Pancreas (tissue), 10 donors: ENCODE measurements at regions not wholly inside any gene's neighbourhood (a gene's known extent, or its start where the extent isn't known, plus 50 kb on each side); places are given as distances from the start of the nearest gene placed in this dataset.

Experiments used
- ATAC-seq, 4 donors: fragments of 200-7000 bp; cut with Tn5 transposase; one replicate each; pipeline versions ENCODE4 v1.8.0 to v1.9.1; 2020; ENCODE audit warnings: mild to moderate bottlenecking in 4 of 4, moderate library complexity in 4 of 4
- DNase-seq, 6 donors: peaks; one replicate each; pipeline ENCODE4 v3.0.0-alpha.2; 2020
- FAIRE-seq: peaks from 2 replicates; lab custom pipeline; 2012; peaks lifted over from hg19 to GRCh38; lab: Jason Lieb, UNC
- H3K27ac ChIP-seq, 4 donors: fragments of 200-600 bp; sonication (generic); 1 replicate in 3 of 4; 2 replicates in 1 of 4; pipeline versions ENCODE4 v1.5.0 to v1.8.0; 2020
- H3K27me3 ChIP-seq, 4 donors: fragments of 200-600 bp; one replicate each; pipeline ENCODE4 v1.8.0; 2021
- H3K36me3 ChIP-seq, 3 donors: fragments of 200-600 bp; sonication (generic) in 1 of 3; one replicate each; pipeline versions ENCODE4 v1.5.0 to v1.8.0; 2020 to 2021
- H3K4me1 ChIP-seq, 3 donors: fragments of 200-600 bp; one replicate each; pipeline ENCODE4 v1.8.0; 2021
- H3K4me3 ChIP-seq, 4 donors: fragments of 200-600 bp; sonication (generic) in 2 of 4; one replicate each; pipeline versions ENCODE4 v1.5.0 to v1.8.0; 2020 to 2021
- H3K9me3 ChIP-seq, 4 donors: fragments of 200-600 bp; one replicate each; pipeline ENCODE4 v1.8.0; 2021
- WGBS, 2 donors: extraction: QIAGEN DNeasy Blood & Tissue Kit; methylation state at CpG; one replicate each; pipeline ENCODE4 v1.1.7; 2013; 5-methylcytosine and 5-hydroxymethylcytosine counted together
- intact Hi-C, 3 donors: fragments of 100-400 bp; cut with DNase I; formaldehyde crosslinking; loops; one replicate each; pipeline versions ENCODE4 v1.11.1 to v1.14.2; 2022
- TF ChIP-seq, protein P1 (sequence below), 4 donors: fragments of 200-600 bp; sonication (generic) in 3 of 4; IDR thresholded peaks; one replicate each; pipeline versions ENCODE4 v1.5.0 to v1.8.0; 2021; ENCODE audit warnings: antibody characterized with exemption in 4 of 4
- donor health status: healthy with polysubstance abuse.
- donor health status: DM: no; HTN: no; CAD: no; lungs with moderate emphysema.
- donor health status: DM: no; HTN: no; CAD: no.
- donor health status: control.
- donor health status: control.
- donor health status: Bipolar disorder and iron deficiency.
- donor health status: DM: yes; HTN: yes; CAD: no.
- donor health status: DM: no; HTN: no; CAD: no.
- donor health status: DM: no; HTN: no; CAD: no.
- donor health status: DM: yes; HTN: yes; CAD: no.

DNA sequence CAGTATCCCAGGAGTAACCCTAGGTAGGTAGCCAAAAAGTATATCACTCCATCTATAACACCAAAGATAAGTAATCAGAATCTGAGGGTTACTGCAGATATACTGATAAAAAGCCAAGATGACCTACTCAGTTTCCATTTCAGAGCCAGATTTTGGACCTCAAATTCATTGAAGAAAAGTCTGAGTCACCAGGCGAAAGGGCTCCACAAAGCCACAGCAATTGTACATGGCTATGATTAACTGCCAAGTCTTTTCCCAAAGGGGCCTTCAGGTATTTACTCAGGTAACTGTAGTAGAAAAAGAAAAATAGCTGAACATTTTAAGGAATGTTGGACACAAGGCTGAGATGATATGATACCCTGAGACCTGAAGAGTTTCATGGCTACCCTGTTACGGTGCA lies 75.6 kb upstream of the KCNH7 start:
- Histone ChIP-seq H3K4me1 (no peaks in the 10 kb centered on the region), H3K27ac (no peak overlapping the region), H3K36me3 (no peaks in the 10 kb centered on the region), H3K4me3 (no peak overlapping the region), H3K9me3 (no peaks in the 10 kb centered on the region), H3K27me3 (no peaks in the 10 kb centered on the region)
- intact Hi-C loops = no loop called here
- FAIRE-seq (no peak), ATAC-seq (no peak), DNase-seq (no peak)
- TF ChIP-seq, protein P1, sequence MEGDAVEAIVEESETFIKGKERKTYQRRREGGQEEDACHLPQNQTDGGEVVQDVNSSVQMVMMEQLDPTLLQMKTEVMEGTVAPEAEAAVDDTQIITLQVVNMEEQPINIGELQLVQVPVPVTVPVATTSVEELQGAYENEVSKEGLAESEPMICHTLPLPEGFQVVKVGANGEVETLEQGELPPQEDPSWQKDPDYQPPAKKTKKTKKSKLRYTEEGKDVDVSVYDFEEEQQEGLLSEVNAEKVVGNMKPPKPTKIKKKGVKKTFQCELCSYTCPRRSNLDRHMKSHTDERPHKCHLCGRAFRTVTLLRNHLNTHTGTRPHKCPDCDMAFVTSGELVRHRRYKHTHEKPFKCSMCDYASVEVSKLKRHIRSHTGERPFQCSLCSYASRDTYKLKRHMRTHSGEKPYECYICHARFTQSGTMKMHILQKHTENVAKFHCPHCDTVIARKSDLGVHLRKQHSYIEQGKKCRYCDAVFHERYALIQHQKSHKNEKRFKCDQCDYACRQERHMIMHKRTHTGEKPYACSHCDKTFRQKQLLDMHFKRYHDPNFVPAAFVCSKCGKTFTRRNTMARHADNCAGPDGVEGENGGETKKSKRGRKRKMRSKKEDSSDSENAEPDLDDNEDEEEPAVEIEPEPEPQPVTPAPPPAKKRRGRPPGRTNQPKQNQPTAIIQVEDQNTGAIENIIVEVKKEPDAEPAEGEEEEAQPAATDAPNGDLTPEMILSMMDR (IDR thresholded peaks at IDR 0.05) = no peak
- WGBS, 2 donors = 89 to 97% methylated on average over 2 of the region's 2 CpGs

DNA sequence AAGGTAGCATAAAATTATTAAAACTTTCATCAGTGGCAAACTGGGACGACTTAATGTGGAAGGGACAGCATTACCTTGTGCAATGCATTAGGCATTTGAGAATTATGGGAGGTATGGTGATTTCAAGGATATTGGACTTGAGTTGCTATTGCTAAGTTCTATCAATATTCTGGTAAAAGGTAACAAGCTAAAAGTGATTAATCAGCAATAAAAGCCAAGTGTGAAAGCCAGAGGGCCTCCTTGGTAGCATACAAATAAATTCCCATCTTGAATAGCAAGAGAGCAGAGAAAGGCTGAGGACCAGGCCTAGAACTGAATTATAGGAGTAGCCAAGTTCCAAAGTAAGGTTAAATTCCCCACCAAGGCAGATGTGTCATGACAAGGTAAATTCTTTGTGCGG lies 74.2 kb upstream of the KCNH7 start:
- FAIRE-seq (no peak), ATAC-seq (no peak), DNase-seq (no peak)
- intact Hi-C loops = no loop called here
- Histone ChIP-seq H3K36me3 (no peaks in the 10 kb centered on the region), H3K27me3 (no peaks in the 10 kb centered on the region), H3K27ac (no peak overlapping the region), H3K9me3 (no peaks in the 10 kb centered on the region), H3K4me1 (no peaks in the 10 kb centered on the region), H3K4me3 (no peak overlapping the region)
- 69 to 82% methylated on average over 2 of the region's 2 CpGs for WGBS, 2 donors
- TF ChIP-seq, protein P1 (IDR thresholded peaks at IDR 0.05) = no peak

DNA sequence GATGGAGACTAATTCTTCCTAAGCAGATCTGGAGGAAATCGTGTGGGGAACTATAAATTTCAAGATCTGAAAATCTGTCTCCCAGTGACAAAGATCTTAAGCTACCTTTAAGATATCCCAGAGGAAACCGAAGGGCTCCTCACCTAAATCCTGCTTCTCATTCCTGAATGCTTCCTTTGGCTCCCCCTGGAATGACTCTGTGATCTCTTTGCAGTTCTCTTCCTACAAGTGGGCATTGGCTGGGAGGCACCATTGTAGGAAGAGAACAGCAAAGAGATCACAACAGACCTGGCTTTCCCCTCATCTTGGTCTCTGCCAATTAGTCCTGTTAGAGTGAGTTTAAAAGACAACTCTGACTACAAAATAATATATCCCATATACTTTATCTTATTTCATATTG lies 70.0 kb upstream of the KCNH7 start:
- FAIRE-seq (no peak), ATAC-seq (no peak), DNase-seq (no peak)
- Histone ChIP-seq H3K36me3 (no peaks in the 10 kb centered on the region), H3K27ac (no peak overlapping the region), H3K4me3 (no peak overlapping the region), H3K4me1 (no peaks in the 10 kb centered on the region), H3K9me3 (no peaks in the 10 kb centered on the region), H3K27me3 (no peaks in the 10 kb centered on the region)
- WGBS, 2 donors = 56 to 64% methylated on average over 2 of the region's 2 CpGs
- intact Hi-C loops = no loop called here
- TF ChIP-seq, protein P1 (IDR thresholded peaks at IDR 0.05) = no peak

DNA sequence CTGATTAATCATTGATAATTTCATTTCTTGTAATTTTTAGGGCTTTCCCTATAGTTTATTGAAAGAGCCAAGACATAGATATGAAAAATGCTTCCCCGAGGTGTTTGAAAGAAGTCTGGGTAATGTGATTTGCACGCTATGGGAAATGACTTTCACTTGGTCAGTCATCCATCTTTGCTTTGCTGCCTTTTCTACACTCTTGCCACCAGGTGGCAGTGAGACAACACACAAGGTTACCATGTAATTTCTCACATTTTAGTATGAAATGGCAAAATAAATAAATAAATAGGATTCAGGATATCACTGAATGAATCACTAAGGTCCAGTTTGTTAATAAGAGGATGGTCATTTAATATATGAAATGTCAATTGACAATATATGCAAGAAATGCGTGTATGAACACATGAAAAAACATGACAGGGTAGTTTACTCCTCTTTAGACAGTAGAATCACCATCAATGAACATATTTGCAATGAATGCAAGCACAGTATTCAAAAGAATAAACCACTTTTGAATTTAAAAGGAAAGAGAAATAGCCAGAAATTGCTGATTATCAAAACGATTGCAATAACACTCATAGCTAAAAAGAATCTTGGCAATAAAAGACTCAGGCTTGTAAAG lies 52.2 kb upstream of the KCNH7 start:
- Histone ChIP-seq H3K4me3 (no peak overlapping the region), H3K27ac (no peak overlapping the region), H3K36me3 (no peaks in the 10 kb centered on the region), H3K27me3 (no peaks in the 10 kb centered on the region), H3K9me3 (no peaks in the 10 kb centered on the region), H3K4me1 (no peaks in the 10 kb centered on the region)
- ATAC-seq (peak in 3 of 4 donors; percentile 77 to 79 (median 78)), FAIRE-seq (no peak), DNase-seq (peak in 3 of 6 donors; percentile 4 to 38 (median 11))
- WGBS, 2 donors = 22 to 28% methylated on average over 4 of the region's 4 CpGs
- intact Hi-C loops = loop anchor here in 2 of 3 donors (5.0 to 10.0 kb wide), 2 partner anchors 242 to 244 kb away; no protein-coding TSS in a partner anchor
- TF ChIP-seq, protein P1 (IDR thresholded peaks at IDR 0.05) = peak in 3 of 4 donors; percentile 51 to 64 (median 62)

DNA sequence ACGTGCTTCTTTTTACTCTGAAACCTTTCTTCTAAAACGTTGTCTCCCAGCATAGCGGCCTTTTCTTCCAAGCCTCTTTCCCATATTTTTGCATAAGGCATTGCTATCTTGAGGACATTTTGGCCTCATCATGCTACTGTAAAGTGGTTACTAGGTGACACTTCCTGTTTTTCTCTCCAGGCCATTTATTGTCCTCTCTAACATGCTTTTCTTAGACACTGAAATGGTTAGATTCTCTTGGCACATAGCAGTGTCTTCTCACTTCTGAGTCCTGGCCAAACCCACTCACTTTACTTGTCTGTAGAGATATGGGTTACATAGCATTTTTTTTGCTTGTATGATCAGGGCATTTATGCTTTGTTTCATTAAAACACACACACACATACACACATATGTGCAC lies 50.1 kb upstream of the KCNH7 start:
- intact Hi-C loops = no loop called here
- Histone ChIP-seq H3K4me1 (no peaks in the 10 kb centered on the region), H3K9me3 (no peaks in the 10 kb centered on the region), H3K36me3 (no peaks in the 10 kb centered on the region), H3K27ac (no peak overlapping the region), H3K27me3 (no peaks in the 10 kb centered on the region), H3K4me3 (no peak overlapping the region)
- WGBS, 2 donors = 76 to 79% methylated on average over 3 of the region's 3 CpGs
- FAIRE-seq (no peak), ATAC-seq (no peak), DNase-seq (no peak)
- TF ChIP-seq, protein P1 (IDR thresholded peaks at IDR 0.05) = no peak
